ENCODE measurements at regions not wholly inside any gene's neighbourhood (a gene's known extent, or its start where the extent isn't known, plus 50 kb on each side); places are given as distances from the start of the nearest gene placed in this dataset.

DNA sequence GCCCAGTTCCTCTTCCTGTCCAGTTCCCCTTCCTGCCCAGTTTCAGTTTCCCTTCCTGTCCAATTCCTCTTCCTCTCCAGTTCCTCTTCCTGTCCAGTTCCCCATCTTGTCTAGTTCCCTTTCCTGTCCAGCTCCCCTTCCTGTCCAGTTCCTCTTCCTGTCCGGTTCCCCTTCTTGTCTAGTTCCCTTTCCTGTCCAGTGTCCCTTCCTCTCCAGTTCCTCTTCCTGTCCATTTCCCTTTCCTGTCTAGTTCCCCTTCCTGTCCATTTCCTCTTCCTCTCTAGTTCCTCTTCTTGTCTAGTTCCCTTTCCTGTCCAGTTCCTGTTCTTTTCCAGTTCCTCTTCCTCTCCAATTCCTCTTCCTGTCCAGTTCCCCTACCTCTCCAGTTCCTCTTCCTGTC is 68.1 kb upstream of the ADCY1 start:
- TF ChIP-seq, protein P1, sequence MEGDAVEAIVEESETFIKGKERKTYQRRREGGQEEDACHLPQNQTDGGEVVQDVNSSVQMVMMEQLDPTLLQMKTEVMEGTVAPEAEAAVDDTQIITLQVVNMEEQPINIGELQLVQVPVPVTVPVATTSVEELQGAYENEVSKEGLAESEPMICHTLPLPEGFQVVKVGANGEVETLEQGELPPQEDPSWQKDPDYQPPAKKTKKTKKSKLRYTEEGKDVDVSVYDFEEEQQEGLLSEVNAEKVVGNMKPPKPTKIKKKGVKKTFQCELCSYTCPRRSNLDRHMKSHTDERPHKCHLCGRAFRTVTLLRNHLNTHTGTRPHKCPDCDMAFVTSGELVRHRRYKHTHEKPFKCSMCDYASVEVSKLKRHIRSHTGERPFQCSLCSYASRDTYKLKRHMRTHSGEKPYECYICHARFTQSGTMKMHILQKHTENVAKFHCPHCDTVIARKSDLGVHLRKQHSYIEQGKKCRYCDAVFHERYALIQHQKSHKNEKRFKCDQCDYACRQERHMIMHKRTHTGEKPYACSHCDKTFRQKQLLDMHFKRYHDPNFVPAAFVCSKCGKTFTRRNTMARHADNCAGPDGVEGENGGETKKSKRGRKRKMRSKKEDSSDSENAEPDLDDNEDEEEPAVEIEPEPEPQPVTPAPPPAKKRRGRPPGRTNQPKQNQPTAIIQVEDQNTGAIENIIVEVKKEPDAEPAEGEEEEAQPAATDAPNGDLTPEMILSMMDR (IDR thresholded peaks at IDR 0.05): no peak
- TF ChIP-seq POLR2A (IDR thresholded peaks at IDR 0.05) (no peak), POLR2AphosphoS5 (IDR thresholded peaks at IDR 0.05) (no peak), EP300 (IDR thresholded peaks at IDR 0.05) (no peak)
- DNase-seq (ENCODE audit: low spot score in 2 of 2): no peak
- 91% methylated on average over 1 of the region's 1 CpG for WGBS
- no peak overlapping the region for H3K27ac ChIP-seq
- H3K27me3 ChIP-seq: no peaks in the 10 kb centered on the region
- H3K36me3 ChIP-seq: no peaks in the 10 kb centered on the region
- H3K4me3 ChIP-seq: no peak overlapping the region
- H3K9me3 ChIP-seq: peaks cover 12% of the 10 kb centered on the region
- no peaks in the 10 kb centered on the region for H3K4me1 ChIP-seq

- 83% methylated on average over 2 of the region's 2 CpGs for WGBS
- no peak overlapping the region for H3K4me3 ChIP-seq
- H3K9me3 ChIP-seq: peaks cover 12% of the 10 kb centered on the region
- H3K36me3 ChIP-seq: no peaks in the 10 kb centered on the region
- TF ChIP-seq EP300 (IDR thresholded peaks at IDR 0.05) (no peak), POLR2A (IDR thresholded peaks at IDR 0.05) (no peak), POLR2AphosphoS5 (IDR thresholded peaks at IDR 0.05) (no peak)
- TF ChIP-seq, protein P1 (IDR thresholded peaks at IDR 0.05): no peak
- DNase-seq (ENCODE audit: low spot score in 2 of 2): no peak
- H3K27me3 ChIP-seq: no peaks in the 10 kb centered on the region
- no peak overlapping the region for H3K27ac ChIP-seq
- no peaks in the 10 kb centered on the region for H3K4me1 ChIP-seq
Observed at GRCh38 chr7:45509222-45509621, 64.9 kb upstream of the ADCY1 start.

GRCh38 chr7:45511721-45512597 is 62.2 kb upstream of the ADCY1 start:
- WGBS: 86% methylated on average over 7 of the region's 7 CpGs
- no peak for DNase-seq (ENCODE audit: low spot score in 2 of 2)
- no peak overlapping the region for H3K27ac ChIP-seq
- no peaks in the 10 kb centered on the region for H3K27me3 ChIP-seq
- H3K9me3 ChIP-seq: peaks cover 12% of the 10 kb centered on the region
- no peak overlapping the region for H3K4me3 ChIP-seq
- no peaks in the 10 kb centered on the region for H3K36me3 ChIP-seq
- H3K4me1 ChIP-seq: no peaks in the 10 kb centered on the region
- TF ChIP-seq, protein P1 (IDR thresholded peaks at IDR 0.05): no peak
- TF ChIP-seq POLR2AphosphoS5 (IDR thresholded peaks at IDR 0.05) (no peak), EP300 (IDR thresholded peaks at IDR 0.05) (no peak), POLR2A (IDR thresholded peaks at IDR 0.05) (no peak)

- H3K36me3 ChIP-seq: no peaks in the 10 kb centered on the region
- no peak overlapping the region for H3K4me3 ChIP-seq
- H3K27me3 ChIP-seq: no peaks in the 10 kb centered on the region
- DNase-seq (ENCODE audit: low spot score in 2 of 2): no peak
- WGBS: 40% methylated on average over 4 of the region's 4 CpGs
- TF ChIP-seq, protein P1 (IDR thresholded peaks at IDR 0.05): no peak
- TF ChIP-seq POLR2A (IDR thresholded peaks at IDR 0.05): no peak
- H3K27ac ChIP-seq: no peak overlapping the region
- H3K9me3 ChIP-seq: peaks cover 8% of the 10 kb centered on the region
- no peaks in the 10 kb centered on the region for H3K4me1 ChIP-seq
Observed at GRCh38 chr7:45514944-45515343, 59.2 kb upstream of the ADCY1 start.

DNA sequence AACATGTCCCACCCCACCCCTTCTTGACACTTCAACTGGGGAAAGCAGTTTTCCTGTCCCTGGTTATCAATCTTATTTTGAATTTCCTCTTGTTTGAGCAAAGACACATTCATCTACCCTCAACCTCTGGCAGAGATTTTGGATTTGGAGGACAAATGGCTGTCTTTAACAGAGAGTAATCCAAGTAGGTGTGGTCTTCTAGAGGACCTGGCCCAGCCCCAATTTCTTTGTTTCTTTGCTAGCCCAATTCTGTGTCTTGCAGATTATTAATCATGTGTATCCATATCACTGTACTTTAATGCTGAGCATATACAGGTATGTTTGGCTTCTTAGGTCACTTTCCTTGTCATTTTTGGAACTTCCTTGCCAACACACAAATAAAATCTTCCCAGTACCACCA is 58.8 kb upstream of the ADCY1 start:
- Histone ChIP-seq H3K9me3 (peaks cover 8% of the 10 kb centered on the region), H3K27me3 (no peaks in the 10 kb centered on the region), H3K4me1 (no peaks in the 10 kb centered on the region), H3K36me3 (no peaks in the 10 kb centered on the region), H3K4me3 (no peak overlapping the region), H3K27ac (no peak overlapping the region)
- TF ChIP-seq POLR2A (IDR thresholded peaks at IDR 0.05) (no peak), EP300 (IDR thresholded peaks at IDR 0.05) (no peak), POLR2AphosphoS5 (IDR thresholded peaks at IDR 0.05) (no peak)
- TF ChIP-seq, protein P1 (IDR thresholded peaks at IDR 0.05): no peak
- no peak for DNase-seq (ENCODE audit: low spot score in 2 of 2)

All from suprapubic skin (tissue), 4 donors.